ENCODE measurements at regions not wholly inside any gene's neighbourhood (a gene's known extent, or its start where the extent isn't known, plus 50 kb on each side); places are given as distances from the start of the nearest gene placed in this dataset.
"Not testable (repeated sequence)": the region's sequence is repeated elsewhere in the genome, so short reads cannot be mapped to it uniquely, and the experiment has no call there.

DNA sequence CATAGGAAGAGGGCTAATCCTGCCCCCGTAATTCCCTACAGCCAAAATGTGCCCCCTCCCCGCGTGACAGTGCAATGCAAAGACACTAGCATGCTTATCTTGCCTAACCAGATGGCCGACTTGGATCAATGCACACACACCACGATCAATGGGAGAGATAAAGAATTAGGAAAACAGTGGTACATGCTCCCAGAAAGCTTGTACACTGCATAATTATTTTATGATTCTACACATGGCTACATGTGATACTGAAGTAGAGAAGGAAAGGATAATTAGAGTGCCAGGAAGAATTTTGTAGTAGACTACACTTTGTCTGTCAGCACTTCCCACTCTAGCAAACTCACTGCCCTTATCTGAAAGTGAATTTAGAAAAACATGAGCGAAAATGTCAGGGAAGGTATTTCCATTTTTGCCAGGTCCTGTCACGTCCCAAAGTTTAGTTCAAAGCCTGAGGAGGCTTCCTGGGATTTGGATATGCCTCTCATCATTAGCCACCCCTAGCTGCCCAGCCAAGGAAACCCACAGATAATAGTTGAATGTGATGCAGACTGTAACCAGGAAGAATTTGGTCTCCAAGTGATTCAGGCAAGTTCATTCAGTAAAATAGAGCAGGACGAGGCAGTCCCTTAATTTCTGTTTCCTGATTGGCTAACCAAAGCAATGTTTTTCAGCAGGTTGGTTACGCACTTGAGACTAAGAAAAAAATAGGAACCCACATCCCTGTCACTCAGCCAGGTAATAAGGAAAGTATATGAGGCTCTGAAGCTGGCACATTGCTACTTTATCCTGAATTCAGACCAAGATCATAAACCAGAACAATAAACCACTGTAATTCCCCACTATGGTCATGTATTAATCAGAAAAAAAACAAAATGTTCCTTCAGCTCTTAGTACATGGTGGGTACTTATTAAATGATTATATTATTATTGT lies 199.6 kb upstream of the OTX2 start:
- intact Hi-C loops (cut with DNase I): no loop called here

DNA sequence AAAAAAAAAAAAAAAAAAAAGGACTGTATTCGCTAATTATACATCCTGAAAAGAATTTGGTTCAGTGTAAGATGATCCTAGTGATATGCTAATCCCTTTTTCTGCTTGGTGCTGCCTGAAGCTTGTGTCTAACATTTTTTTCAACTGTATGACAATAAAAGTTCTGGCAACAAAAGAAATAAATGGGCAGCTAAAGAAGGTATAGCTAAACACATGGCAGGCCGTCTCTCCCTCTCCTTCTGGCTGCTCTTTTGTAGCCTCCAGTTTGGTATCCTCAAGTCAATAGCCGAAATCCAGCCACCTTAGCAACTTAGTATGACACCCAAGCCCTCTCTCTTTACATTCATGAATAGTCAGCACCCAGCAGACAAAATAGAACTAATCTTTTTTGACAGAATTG lies 198.3 kb upstream of the OTX2 start:
- intact Hi-C loops (cut with DNase I): no loop called here
- no peak for DNase-seq (ENCODE audit: low spot score)

More for the DNA sequence above, 199.6 kb upstream of the OTX2 start:
- DNase-seq (ENCODE audit: low spot score): no peak

DNA sequence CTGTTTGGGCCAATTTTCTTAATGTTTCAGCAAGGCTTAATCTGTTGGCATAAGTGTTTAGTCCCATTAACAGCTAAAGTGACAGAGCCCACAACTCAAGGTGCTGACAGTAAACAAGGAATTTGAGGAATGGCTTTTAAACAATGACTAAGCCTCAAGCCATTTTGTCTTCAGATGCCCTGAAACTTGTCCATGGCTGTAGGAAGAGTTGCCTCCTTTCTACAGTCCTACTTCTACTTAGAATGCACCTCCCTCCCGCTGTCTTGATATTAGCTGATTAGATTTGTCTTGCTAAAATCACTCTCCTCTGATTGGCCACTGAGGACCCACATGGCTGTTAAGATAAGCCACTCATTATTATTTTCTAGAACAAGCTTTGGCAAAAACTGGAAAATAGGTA lies 188.4 kb upstream of the OTX2 start:
- intact Hi-C loops (cut with DNase I): loop anchor here in 1 of 2 donors (10.0 kb wide), 1 partner anchor 1886 kb away; no protein-coding TSS in a partner anchor
- DNase-seq (ENCODE audit: low spot score): no peak

GRCh38 chr14:56996721-56997399 lies 186.6 kb upstream of the OTX2 start:
- intact Hi-C loops (cut with DNase I): loop anchor here in 1 of 2 donors (10.0 kb wide), 1 partner anchor 1888 kb away; no protein-coding TSS in a partner anchor

GRCh38 chr14:56995010-56995409 lies 184.7 kb upstream of the OTX2 start:
- intact Hi-C loops (cut with DNase I): loop anchor here in 1 of 2 donors (10.0 kb wide), 1 partner anchor 1890 kb away; no protein-coding TSS in a partner anchor
- no peak for DNase-seq (ENCODE audit: low spot score)

More at GRCh38 chr14:56996721-56997399, 186.6 kb upstream of the OTX2 start:
- no peak for DNase-seq (ENCODE audit: low spot score)

DNA sequence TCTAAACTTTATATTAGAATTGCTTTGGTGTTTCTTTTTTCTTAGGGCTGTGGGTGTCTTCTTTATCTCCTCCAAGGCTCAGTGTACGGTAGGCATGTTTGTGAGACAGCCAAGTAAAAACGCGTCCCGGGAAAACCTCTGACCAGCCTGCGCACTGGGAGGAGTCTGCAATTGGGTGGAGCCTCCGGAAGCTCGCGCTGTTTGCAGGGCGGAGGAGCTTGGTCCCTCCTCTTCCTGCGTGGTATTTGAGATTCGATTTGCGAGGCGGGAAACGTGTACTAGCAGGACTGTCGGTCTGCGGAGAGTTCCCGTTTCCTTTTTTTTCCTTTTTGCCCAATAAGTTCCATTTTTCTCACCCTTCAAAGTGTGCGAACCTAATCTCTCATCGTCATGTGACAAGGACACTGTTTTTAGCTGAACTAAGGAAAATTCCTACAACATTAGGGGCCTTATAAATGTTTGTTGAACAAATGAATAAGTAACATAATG lies 182.1 kb upstream of the OTX2 start:
- intact Hi-C loops (cut with DNase I): loop anchor here in 1 of 2 donors (10.0 kb wide), 1 partner anchor 1892 kb away; no protein-coding TSS in a partner anchor
- DNase-seq (ENCODE audit: low spot score): no peak

DNA sequence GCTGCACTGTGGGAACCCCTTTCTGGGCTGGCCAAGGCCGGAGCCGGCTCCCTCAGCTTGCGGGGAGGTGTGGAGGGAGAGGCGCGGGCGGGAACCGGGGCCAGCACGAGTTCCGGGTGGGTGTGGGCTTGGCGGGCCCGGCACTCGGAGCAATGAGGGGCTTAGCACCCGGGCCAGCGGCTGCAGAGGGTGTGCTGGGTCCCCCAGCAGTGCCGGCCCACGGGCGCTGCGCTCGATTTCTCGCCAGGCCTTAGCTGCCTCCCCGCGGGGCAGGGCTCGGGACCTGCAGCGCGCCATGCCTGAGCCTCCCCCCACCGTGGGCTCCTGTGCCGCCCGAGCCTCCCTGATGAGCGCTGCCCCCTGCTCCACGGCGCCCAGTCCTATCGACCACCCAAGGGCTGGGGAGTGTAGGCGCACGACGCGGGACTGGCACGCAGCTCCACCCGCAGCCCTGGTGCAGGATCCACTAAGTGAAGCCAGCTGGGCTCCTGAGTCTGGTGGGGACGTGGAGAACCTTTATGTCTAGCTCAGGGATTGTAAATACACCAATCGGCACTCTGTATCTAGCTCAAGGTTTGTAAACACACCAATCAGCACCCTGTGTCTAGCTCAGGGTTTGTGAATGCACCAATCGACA lies 180.8 kb upstream of the OTX2 start:
- DNase-seq (ENCODE audit: low spot score): not testable (repeated sequence)
- intact Hi-C loops (cut with DNase I): loop anchor here in 1 of 2 donors (10.0 kb wide), 1 partner anchor 1894 kb away; no protein-coding TSS in a partner anchor

- no peak for DNase-seq (ENCODE audit: low spot score)
- intact Hi-C loops (cut with DNase I): no loop called here
Observed at GRCh38 chr14:56989359-56989758, 179.1 kb upstream of the OTX2 start.

- intact Hi-C loops (cut with DNase I): no loop called here
Observed at GRCh38 chr14:56979936-56980335, 169.7 kb upstream of the OTX2 start.

GRCh38 chr14:56976211-56976610 lies 165.9 kb upstream of the OTX2 start:
- DNase-seq (ENCODE audit: low spot score): no peak
- intact Hi-C loops (cut with DNase I): no loop called here

More at GRCh38 chr14:56979936-56980335, 169.7 kb upstream of the OTX2 start:
- DNase-seq (ENCODE audit: low spot score): no peak

DNA sequence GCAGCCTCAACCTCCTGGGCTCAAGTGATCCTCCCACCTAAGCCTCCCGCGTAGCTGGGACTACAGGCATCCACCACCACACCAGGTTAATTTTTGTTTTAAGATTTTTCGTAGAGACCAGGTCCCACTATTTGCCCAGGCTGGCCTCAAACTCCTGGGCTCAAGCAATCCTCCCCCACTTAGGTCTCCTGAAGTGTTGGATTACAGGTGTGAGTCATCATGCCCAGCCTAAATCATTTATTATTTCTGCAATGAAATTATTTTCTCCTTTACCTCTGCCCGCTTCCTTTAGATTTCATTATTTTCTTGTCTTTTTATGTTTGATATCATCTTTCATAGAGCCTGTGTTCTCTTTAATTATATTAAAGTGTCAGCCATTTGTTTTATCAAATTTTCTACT lies 165.2 kb upstream of the OTX2 start:
- intact Hi-C loops (cut with DNase I): no loop called here
- no peak for DNase-seq (ENCODE audit: low spot score)

- intact Hi-C loops (cut with DNase I): no loop called here
- no peak for DNase-seq (ENCODE audit: low spot score)
Observed at GRCh38 chr14:56972948-56973347, 162.7 kb upstream of the OTX2 start.

- intact Hi-C loops (cut with DNase I): no loop called here
- no peak for DNase-seq (ENCODE audit: low spot score)
Observed at GRCh38 chr14:56964895-56965294, 154.6 kb upstream of the OTX2 start.

- DNase-seq (ENCODE audit: low spot score): no peak
- intact Hi-C loops (cut with DNase I): no loop called here
Observed at GRCh38 chr14:56963381-56963780, 153.1 kb upstream of the OTX2 start.

- DNase-seq (ENCODE audit: low spot score): no peak
- intact Hi-C loops (cut with DNase I): no loop called here
Observed at GRCh38 chr14:56962444-56963080, 152.3 kb upstream of the OTX2 start.

GRCh38 chr14:56959869-56960268 lies 149.6 kb upstream of the OTX2 start:
- intact Hi-C loops (cut with DNase I): no loop called here

GRCh38 chr14:56959121-56959520 lies 148.8 kb upstream of the OTX2 start:
- intact Hi-C loops (cut with DNase I): no loop called here
- DNase-seq (ENCODE audit: low spot score): no peak

More at GRCh38 chr14:56959869-56960268, 149.6 kb upstream of the OTX2 start:
- DNase-seq (ENCODE audit: low spot score): no peak

- no peak for DNase-seq (ENCODE audit: low spot score)
- intact Hi-C loops (cut with DNase I): no loop called here
Observed at GRCh38 chr14:56956182-56956581, 145.9 kb upstream of the OTX2 start.

DNA sequence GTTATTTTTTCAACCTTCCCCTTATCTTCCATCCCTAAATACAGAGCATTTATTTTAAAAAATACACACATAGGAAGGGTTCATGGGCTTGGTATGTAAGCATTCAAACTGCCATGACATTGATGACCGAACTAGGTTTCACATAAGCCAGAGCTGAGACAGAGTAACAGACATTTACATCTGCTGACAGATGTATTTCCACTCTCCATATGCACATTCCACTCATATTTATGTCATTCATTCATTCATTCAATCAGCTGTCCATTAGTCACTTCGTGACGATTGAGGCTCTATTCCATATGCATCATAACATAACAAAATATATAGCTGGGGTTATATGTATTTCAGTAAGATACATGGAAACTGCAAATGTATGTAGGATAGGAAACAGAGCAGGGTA lies 145.5 kb upstream of the OTX2 start:
- DNase-seq (ENCODE audit: low spot score): no peak
- intact Hi-C loops (cut with DNase I): no loop called here
